ENCODE measurements at regions not wholly inside any gene's neighbourhood (a gene's known extent, or its start where the extent isn't known, plus 50 kb on each side); places are given as distances from the start of the nearest gene placed in this dataset.

GRCh38 chr6:170153436-170154319, 137.2 kb downstream of the DLL1 start:
- TF ChIP-seq POLR2AphosphoS5 (IDR thresholded peaks at IDR 0.05), result no peak
- no peak for TF ChIP-seq POLR2A (IDR thresholded peaks at IDR 0.05)

Measured in upper lobe of left lung (tissue), 4 donors.